AG04449 (cell line): ENCODE measurements at regions not wholly inside any gene's neighbourhood (a gene's known extent, or its start where the extent isn't known, plus 50 kb on each side); places are given as distances from the start of the nearest gene placed in this dataset.
A peak's percentile ranks its signal among the peaks of the same experiment; 100 is the strongest.

ENCODE experiments used
- CTCF ChIA-PET: fragments of 350-600 bp; formaldehyde crosslinking; extraction: SDS; loops from one replicate; lab custom pipeline; 2021; ENCODE audit warnings: antibody characterized with exemption; lab: Yijun Ruan, JAX
- POLR2A ChIA-PET: fragments of 400-600, 350-600 bp; formaldehyde crosslinking; extraction: SDS; loops from one replicate; lab custom pipeline; 2020; ENCODE audit warnings: antibody characterized with exemption, inconsistent platforms; lab: Yijun Ruan, JAX
- DNase-seq: peaks from one replicate; pipeline ENCODE4 v3.0.0-alpha.2; 2010; ENCODE audit warnings: low read depth, low spot score
- H3K4me3 ChIP-seq: 2 replicates; pipeline ENCODE4 v1.5.1; 2011; ENCODE audit warnings: low read depth, mild to moderate bottlenecking, control low read depth, low read length
- TF ChIP-seq, protein P1 (sequence below): IDR thresholded peaks from one replicate; pipeline ENCODE4 v1.5.1; 2011; ENCODE audit warnings: mild to moderate bottlenecking, moderate library complexity, low read length, control low read depth, inconsistent platforms; ENCODE audit not compliant: insufficient read depth; ENCODE audit errors: missing control alignments

DNA sequence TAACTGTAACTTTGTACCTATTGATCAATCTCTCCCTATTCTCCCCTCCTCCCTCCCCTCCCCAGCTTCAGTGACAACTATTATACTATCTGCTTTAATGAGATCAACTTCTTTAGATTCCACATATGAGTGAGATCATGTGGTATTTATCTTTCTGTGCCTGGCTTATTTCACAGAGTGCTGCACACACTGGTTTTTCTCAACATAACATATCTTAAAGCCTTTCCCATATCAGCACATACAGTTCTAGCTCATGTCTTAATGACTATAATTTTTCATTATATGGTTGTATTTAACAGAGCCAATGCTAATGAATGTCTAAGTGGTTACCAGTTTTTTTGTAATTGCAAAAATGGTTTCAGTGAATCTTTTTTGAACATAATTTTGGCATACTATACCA lies 340.3 kb upstream of the DDI1 start:
- ChIA-PET POLR2A (no interaction called here), CTCF (interaction anchor here (13.1 kb wide), 1 partner anchor 14 kb away, joined by 101 read pairs; no protein-coding TSS in a partner anchor)
- TF ChIP-seq, protein P1, sequence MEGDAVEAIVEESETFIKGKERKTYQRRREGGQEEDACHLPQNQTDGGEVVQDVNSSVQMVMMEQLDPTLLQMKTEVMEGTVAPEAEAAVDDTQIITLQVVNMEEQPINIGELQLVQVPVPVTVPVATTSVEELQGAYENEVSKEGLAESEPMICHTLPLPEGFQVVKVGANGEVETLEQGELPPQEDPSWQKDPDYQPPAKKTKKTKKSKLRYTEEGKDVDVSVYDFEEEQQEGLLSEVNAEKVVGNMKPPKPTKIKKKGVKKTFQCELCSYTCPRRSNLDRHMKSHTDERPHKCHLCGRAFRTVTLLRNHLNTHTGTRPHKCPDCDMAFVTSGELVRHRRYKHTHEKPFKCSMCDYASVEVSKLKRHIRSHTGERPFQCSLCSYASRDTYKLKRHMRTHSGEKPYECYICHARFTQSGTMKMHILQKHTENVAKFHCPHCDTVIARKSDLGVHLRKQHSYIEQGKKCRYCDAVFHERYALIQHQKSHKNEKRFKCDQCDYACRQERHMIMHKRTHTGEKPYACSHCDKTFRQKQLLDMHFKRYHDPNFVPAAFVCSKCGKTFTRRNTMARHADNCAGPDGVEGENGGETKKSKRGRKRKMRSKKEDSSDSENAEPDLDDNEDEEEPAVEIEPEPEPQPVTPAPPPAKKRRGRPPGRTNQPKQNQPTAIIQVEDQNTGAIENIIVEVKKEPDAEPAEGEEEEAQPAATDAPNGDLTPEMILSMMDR = no peak
- no peak overlapping the region for H3K4me3 ChIP-seq
- DNase-seq = no peak

- no peak for DNase-seq
- no peak overlapping the region for H3K4me3 ChIP-seq
- ChIA-PET POLR2A (no interaction called here), CTCF (interaction anchor here (0.6 to 13.1 kb wide), 4 partner anchors 17 to 464 kb away, joined by 3 to 101 read pairs (median 3); partner anchors contain the start of gene PDGFD)
- TF ChIP-seq, protein P1 = no peak
These were observed 337.2 kb upstream of the DDI1 start for GRCh38 chr11:103699216-103699615.

DNA sequence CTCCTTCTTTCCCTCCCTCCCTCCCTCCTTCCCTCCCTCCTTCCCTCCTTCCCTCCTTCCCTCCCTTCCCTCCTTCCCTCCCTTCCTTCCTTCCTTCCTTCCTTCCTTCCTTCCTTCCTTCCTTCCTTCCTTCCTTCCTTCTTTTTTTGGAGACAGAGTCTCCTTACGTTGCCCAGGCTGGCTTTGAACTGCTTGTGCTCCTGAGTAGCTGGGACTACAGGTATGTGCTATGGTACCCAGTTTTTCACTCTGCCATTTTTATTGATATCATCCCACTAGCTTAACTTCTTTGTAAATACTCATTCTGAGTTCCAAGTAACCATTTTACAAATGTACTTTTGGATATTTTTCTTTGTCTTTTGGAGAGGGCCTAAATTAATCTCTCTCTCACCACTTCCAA lies 336.8 kb upstream of the DDI1 start:
- POLR2A ChIA-PET = no interaction called here

GRCh38 chr11:103700622-103701021 lies 335.8 kb upstream of the DDI1 start:
- TF ChIP-seq, protein P1 = no peak
- peak; percentile 70 for DNase-seq
- POLR2A ChIA-PET = no interaction called here
- H3K4me3 ChIP-seq = no peak overlapping the region
- CTCF ChIA-PET = interaction anchor here (1.0 to 13.1 kb wide), 3 partner anchors 15 to 18 kb away, joined by 3 to 101 read pairs (median 5); no protein-coding TSS in a partner anchor

More for the DNA sequence above, 336.8 kb upstream of the DDI1 start:
- TF ChIP-seq, protein P1 = no peak
- CTCF ChIA-PET = interaction anchor here (0.6 to 13.1 kb wide), 6 partner anchors 14 to 464 kb away, joined by 3 to 101 read pairs (median 3); partner anchors contain the start of gene PDGFD
- H3K4me3 ChIP-seq = no peak overlapping the region
- no peak for DNase-seq

GRCh38 chr11:103703437-103703836 lies 333.0 kb upstream of the DDI1 start:
- DNase-seq = no peak
- ChIA-PET CTCF (interaction anchor here (0.8 to 13.1 kb wide), 3 partner anchors 9 to 21 kb away, joined by 3 to 101 read pairs (median 3); no protein-coding TSS in a partner anchor), POLR2A (no interaction called here)
- TF ChIP-seq, protein P1 = no peak
- H3K4me3 ChIP-seq = no peak overlapping the region

DNA sequence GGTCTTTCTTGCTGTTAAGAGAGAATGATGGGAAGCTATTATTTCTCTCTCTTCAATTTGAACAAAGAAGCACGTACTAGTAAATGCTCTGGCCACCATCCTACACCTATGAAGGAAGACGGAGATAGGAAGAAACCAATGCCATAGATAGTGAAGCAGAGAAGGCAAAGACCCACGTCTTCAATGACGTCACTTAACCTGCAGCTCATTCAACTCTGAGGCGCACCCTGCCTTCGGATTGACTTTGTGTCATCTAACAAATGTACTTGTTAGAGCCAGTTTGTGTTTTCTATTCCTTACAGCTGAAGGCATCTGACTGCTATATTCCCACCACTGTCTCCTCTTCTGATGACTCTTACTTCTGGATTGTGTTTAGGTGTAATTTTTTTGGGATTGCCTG lies 332.5 kb upstream of the DDI1 start:
- no peak for DNase-seq
- CTCF ChIA-PET = interaction anchor here (0.8 to 1.0 kb wide), 2 partner anchors 9 to 22 kb away, joined by 3 read pairs; no protein-coding TSS in a partner anchor

More for the DNA sequence above, 332.5 kb upstream of the DDI1 start:
- TF ChIP-seq, protein P1 = no peak
- POLR2A ChIA-PET = no interaction called here
- no peak overlapping the region for H3K4me3 ChIP-seq
